IMR-90 (cell line): ENCODE measurements at regions not wholly inside any gene's neighbourhood (a gene's known extent, or its start where the extent isn't known, plus 50 kb on each side); places are given as distances from the start of the nearest gene placed in this dataset.

ENCODE experiments used
- ATAC-seq: fragments of 200-7000 bp; cut with Tn5 transposase; 2 replicates; pipeline ENCODE4 v1.9.1; 2020; ENCODE audit warnings: low read depth, mild to moderate bottlenecking, moderate library complexity
- BruUV-seq: library from RNA; stranded (reverse); fragments of 400-500 nt; replicated peaks from 2 replicates; lab custom pipeline; 2021; lab: Mats Ljungman, UMichigan
- CTCF ChIA-PET: fragments of 300-600 bp; formaldehyde crosslinking; extraction: SDS; loops from one replicate; lab custom pipeline; 2021; ENCODE audit warnings: antibody characterized with exemption; lab: Yijun Ruan, JAX
- POLR2A ChIA-PET: fragments of 300-600 bp; sonication (Branson Sonifier 250); formaldehyde crosslinking; loops from one replicate; lab custom pipeline; 2022; ENCODE audit warnings: antibody characterized with exemption; ENCODE audit not compliant: unreplicated experiment; lab: Charles Lee
- DNase-seq: peaks from one replicate; pipeline ENCODE4 v3.0.0; 2013
- H2AFZ ChIP-seq: replicated peaks from 2 replicates; pipeline ENCODE3; 2013; ENCODE audit warnings: low read length, mild to moderate bottlenecking; ENCODE audit not compliant: poor library complexity
- H2AK5ac ChIP-seq: 2 replicates; pipeline ENCODE4 v1.6.1; 2013; ENCODE audit warnings: low read depth, low read length, inconsistent platforms
- H2AK9ac ChIP-seq: replicated peaks from 2 replicates; pipeline ENCODE3; 2013; ENCODE audit warnings: mild to moderate bottlenecking, low read depth, low read length, moderate library complexity; ENCODE audit not compliant: poor library complexity
- H2BK120ac ChIP-seq: 2 replicates; pipeline ENCODE4 v1.6.1; 2013; ENCODE audit warnings: low read depth, low read length, inconsistent platforms
- H2BK15ac ChIP-seq: 3 replicates; pipeline ENCODE4 v1.6.1; 2013; ENCODE audit warnings: low read depth, low read length, inconsistent platforms
- H2BK20ac ChIP-seq: 2 replicates; pipeline ENCODE4 v1.6.1; 2013; ENCODE audit warnings: low read depth, mild to moderate bottlenecking, inconsistent platforms, low read length, moderate library complexity
- H2BK5ac ChIP-seq: 2 replicates; pipeline ENCODE4 v1.6.1; 2013; ENCODE audit warnings: mild to moderate bottlenecking, low read depth, low read length, inconsistent platforms; ENCODE audit not compliant: poor library complexity, severe bottlenecking
- H3K14ac ChIP-seq: replicated peaks from 2 replicates; pipeline ENCODE4 v1.6.1; 2013; ENCODE audit warnings: low read depth, low read length, inconsistent platforms
- H3K18ac ChIP-seq: 2 replicates; pipeline ENCODE4 v1.6.1; 2013; ENCODE audit warnings: low read depth, low read length, control low read depth
- H3K23ac ChIP-seq: 2 replicates; pipeline ENCODE4 v1.6.1; 2013; ENCODE audit warnings: low read depth, low read length, inconsistent platforms
- H3K27ac ChIP-seq: 2 replicates; pipeline ENCODE4 v1.5.1; 2013; ENCODE audit warnings: mild to moderate bottlenecking, control low read depth, low read length; ENCODE audit not compliant: insufficient read depth
- H3K27me3 ChIP-seq: 2 replicates; pipeline ENCODE4 v1.6.1; 2013; ENCODE audit warnings: low read length; ENCODE audit not compliant: control insufficient read depth, insufficient read depth
- H3K36me3 ChIP-seq: 2 replicates; pipeline ENCODE4 v1.6.1; 2013; ENCODE audit warnings: low read length, mixed read lengths; ENCODE audit not compliant: control insufficient read depth, insufficient read depth
- H3K4ac ChIP-seq: 2 replicates; pipeline ENCODE4 v1.6.1; 2013; ENCODE audit warnings: low read depth, low read length, inconsistent platforms
- H3K4me1 ChIP-seq: 2 replicates; pipeline ENCODE4 v1.6.1; 2013; ENCODE audit warnings: low read length, mixed read lengths; ENCODE audit not compliant: control insufficient read depth, insufficient read depth
- H3K4me2 ChIP-seq: 2 replicates; pipeline ENCODE4 v1.6.1; 2013; ENCODE audit warnings: low read depth, mild to moderate bottlenecking, control low read depth, low read length, moderate library complexity
- H3K4me3 ChIP-seq: 2 replicates; pipeline ENCODE4 v1.5.1; 2013; ENCODE audit warnings: low read depth, mild to moderate bottlenecking, control low read depth, low read length, moderate library complexity; ENCODE audit not compliant: insufficient read depth
- H3K56ac ChIP-seq: 2 replicates; pipeline ENCODE4 v1.6.1; 2013; ENCODE audit warnings: low read length, inconsistent platforms; ENCODE audit not compliant: insufficient read depth; ENCODE audit errors: extremely low read depth
- H3K79me1 ChIP-seq, 2 experiments: 2 replicates each; pipeline ENCODE4 v1.6.1; 2013; ENCODE audit warnings: low read length in 2 of 2, inconsistent platforms in 1 of 2, low read depth in 1 of 2
- H3K9ac ChIP-seq: 2 replicates; pipeline ENCODE4 v1.6.1; 2013; ENCODE audit warnings: low read depth, low read length, control low read depth
- H3K9me1 ChIP-seq: 2 replicates; pipeline ENCODE4 v1.6.1; 2013; ENCODE audit warnings: low read length, inconsistent platforms; ENCODE audit not compliant: insufficient read depth
- H3K9me3 ChIP-seq: 2 replicates; pipeline ENCODE4 v1.6.1; 2013; ENCODE audit warnings: low read length; ENCODE audit not compliant: control insufficient read depth, insufficient read depth
- H4K20me1 ChIP-seq: 2 replicates; pipeline ENCODE4 v1.6.1; 2013; ENCODE audit warnings: low read length, inconsistent platforms; ENCODE audit not compliant: insufficient read depth
- H4K5ac ChIP-seq: 2 replicates; pipeline ENCODE4 v1.6.1; 2013; ENCODE audit warnings: mild to moderate bottlenecking, low read depth, low read length, control low read depth
- H4K8ac ChIP-seq, 2 experiments: 2 replicates each; pipeline ENCODE4 v1.6.1; 2013; ENCODE audit warnings: low read depth in 2 of 2, low read length in 2 of 2, control low read depth in 1 of 2, inconsistent platforms in 1 of 2
- H4K91ac ChIP-seq: 2 replicates; pipeline ENCODE4 v1.6.1; 2013; ENCODE audit warnings: low read depth, low read length, inconsistent platforms; ENCODE audit not compliant: insufficient read depth
- CEBPB ChIP-seq: IDR thresholded peaks from 2 replicates; pipeline ENCODE4 v1.6.1; 2012; ENCODE audit warnings: low read depth, low read length, improper control_type of control experiment
- WGBS, 2 experiments: methylation state at CpG; one replicate each; pipeline versions ENCODE4 v1.1.5 to v1.1.7; 2013; ENCODE audit warnings: missing lambda C conversion rate in 2 of 2; ENCODE audit not compliant: insufficient read length in 1 of 2; ENCODE audit errors: extremely low coverage in 2 of 2; 5-methylcytosine and 5-hydroxymethylcytosine counted together
- dilution Hi-C: fragments of 300-500 bp; cut with HindIII; formaldehyde crosslinking; loops from one replicate; pipeline ENCODE4 v1.14.3; 2018; ENCODE audit warnings: low sequenced_read_pairs; ENCODE audit not compliant: unreplicated experiment
- in situ Hi-C: fragments of 300-500 bp; cut with MboI; formaldehyde crosslinking; loops from 3 replicates; pipeline ENCODE4 v1.14.3; 2019; ENCODE audit warnings: low sequenced_read_pairs, inconsistent platforms, mixed read lengths
- intact Hi-C: fragments of 100-400 bp; cut with micrococcal nuclease; formaldehyde crosslinking; loops from 2 replicates; pipeline ENCODE4 v1.10.0; 2022

DNA sequence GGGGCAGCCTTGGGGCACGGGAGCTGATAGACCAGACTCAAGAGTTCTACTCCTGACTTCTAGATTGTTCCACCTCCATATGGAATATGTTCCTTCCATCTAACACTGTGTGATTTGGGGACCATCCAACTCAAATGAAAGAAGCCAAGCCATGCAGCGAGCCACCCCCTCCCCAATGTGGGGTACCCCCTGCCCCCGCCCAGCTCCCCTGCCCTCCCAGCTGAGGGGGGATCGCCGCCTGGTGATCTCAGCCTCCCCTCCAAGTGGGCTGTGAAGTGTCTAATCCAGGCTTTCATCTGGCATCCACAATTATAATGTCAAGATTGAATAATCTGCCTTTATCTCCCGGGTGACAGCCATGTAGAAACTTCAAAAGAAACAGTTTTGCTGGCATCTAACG, 246.1 kb downstream of the RPS24 start:
- dilution Hi-C loops = no loop called here

More for the DNA sequence above, 246.1 kb downstream of the RPS24 start:
- intact Hi-C loops (no loop called here), in situ Hi-C loops (no loop called here)
- ATAC-seq (no peak), DNase-seq (no peak)
- Histone ChIP-seq H3K27ac (no peak overlapping the region), H3K9me1 (0 out of 2 replicates have a peak, but pooled peaks cover 8% of the 10 kb centered on the region), H3K4ac (no peak overlapping the region), H3K4me2 (no peak overlapping the region), H3K23ac (no peak overlapping the region), H4K20me1 (no peaks in the 10 kb centered on the region), H3K27me3 (no peaks in the 10 kb centered on the region; the same call in 1 of the 2 replicates), H2BK5ac (no peak overlapping the region), H3K9ac (no peak overlapping the region), H4K91ac (no peak overlapping the region), H2AFZ (no peak overlapping the region), H3K56ac (no peak overlapping the region), H2BK120ac (no peak overlapping the region), H3K14ac (no peak overlapping the region), H2BK15ac (no peak overlapping the region), H4K8ac (no peak overlapping the region), H2AK9ac (no peak overlapping the region), H3K18ac (no peak overlapping the region), H3K79me1 (no peaks in the 10 kb centered on the region), H3K36me3 (no peaks in the 10 kb centered on the region), H2AK5ac (no peak overlapping the region), H2BK20ac (no peak overlapping the region), H3K4me1 (peaks cover 2% of the 10 kb centered on the region), H3K9me3 (no peaks in the 10 kb centered on the region), H3K4me3 (no peak overlapping the region), H4K5ac (no peak overlapping the region)
- ChIA-PET POLR2A (no interaction called here), CTCF (no interaction called here)
- no CpG with 5 or more reads among the region's 7 CpGs for WGBS, 2 experiments
- no TSS peak for BruUV-seq
- TF ChIP-seq CEBPB = no peak
